ENCODE measurements at regions not wholly inside any gene's neighbourhood (a gene's known extent, or its start where the extent isn't known, plus 50 kb on each side); places are given as distances from the start of the nearest gene placed in this dataset.

GRCh38 chr5:178791976-178792375 is 61.5 kb upstream of the ZNF354A start:
- WGBS, 2 donors (ENCODE audit: low coverage in 1 of 2), result 78% methylated on average over 6 of the region's 6 CpGs; no CpG with 5 or more reads in 1 of the 2 donors
- intact Hi-C loops (cut with DNase I; ENCODE audit: low total_unique reads) (no loop called here), in situ Hi-C loops (cut with MboI; ENCODE audit: low pct_ligation_motif_present in 1 of 4, low pct_unique_long_range_greater_than_20kb in 1 of 4, low sequenced_read_pairs in 3 of 4) (no loop called here)
- no peaks in the 10 kb centered on the region for H3K4me1 ChIP-seq
- TF ChIP-seq EP300 (IDR thresholded peaks at IDR 0.05; ENCODE audit: low read depth), result no peak
- no peak for TF ChIP-seq CTCF (IDR thresholded peaks at IDR 0.05)
- no peak for TF ChIP-seq POLR2AphosphoS5 (IDR thresholded peaks at IDR 0.05)
- TF ChIP-seq POLR2A (IDR thresholded peaks at IDR 0.05), result no peak
- no peaks in the 10 kb centered on the region for H3K36me3 ChIP-seq
- H3K27ac ChIP-seq, result no peak overlapping the region
- H3K9me3 ChIP-seq, result no peaks in the 10 kb centered on the region
- DNase-seq, result no peak
- no peaks in the 10 kb centered on the region for H3K27me3 ChIP-seq
- H3K4me3 ChIP-seq, result no peak overlapping the region

- no peaks in the 10 kb centered on the region for H3K9me3 ChIP-seq
- no peak overlapping the region for H3K4me3 ChIP-seq
- in situ Hi-C loops (cut with MboI; ENCODE audit: low pct_ligation_motif_present in 1 of 4, low pct_unique_long_range_greater_than_20kb in 1 of 4, low sequenced_read_pairs in 3 of 4), result no loop called here
- WGBS, 2 donors (ENCODE audit: low coverage in 1 of 2), result 78 to 83% methylated on average over 2 to 11 of the region's 11 CpGs
- DNase-seq, result no peak
- H3K27ac ChIP-seq, result no peak overlapping the region
- H3K36me3 ChIP-seq, result no peaks in the 10 kb centered on the region
- no peaks in the 10 kb centered on the region for H3K4me1 ChIP-seq
- intact Hi-C loops (cut with DNase I; ENCODE audit: low total_unique reads), result no loop called here
- TF ChIP-seq CTCF (IDR thresholded peaks at IDR 0.05), result no peak
- TF ChIP-seq EP300 (IDR thresholded peaks at IDR 0.05; ENCODE audit: low read depth), result no peak
- TF ChIP-seq POLR2A (IDR thresholded peaks at IDR 0.05), result no peak
- TF ChIP-seq POLR2AphosphoS5 (IDR thresholded peaks at IDR 0.05), result no peak
- no peaks in the 10 kb centered on the region for H3K27me3 ChIP-seq
Measured at GRCh38 chr5:178790371-178790770, 59.9 kb upstream of the ZNF354A start.

GRCh38 chr5:178788381-178789085 is 58.1 kb upstream of the ZNF354A start:
- H3K27ac ChIP-seq, result no peak overlapping the region
- intact Hi-C loops (cut with DNase I; ENCODE audit: low total_unique reads) (no loop called here), in situ Hi-C loops (cut with MboI; ENCODE audit: low pct_ligation_motif_present in 1 of 4, low pct_unique_long_range_greater_than_20kb in 1 of 4, low sequenced_read_pairs in 3 of 4) (no loop called here)
- DNase-seq, result no peak
- no peaks in the 10 kb centered on the region for H3K9me3 ChIP-seq
- TF ChIP-seq POLR2AphosphoS5 (IDR thresholded peaks at IDR 0.05) (no peak), EP300 (IDR thresholded peaks at IDR 0.05; ENCODE audit: low read depth) (no peak), CTCF (IDR thresholded peaks at IDR 0.05) (no peak), POLR2A (IDR thresholded peaks at IDR 0.05) (no peak)
- H3K36me3 ChIP-seq, result no peaks in the 10 kb centered on the region
- H3K4me3 ChIP-seq, result no peak overlapping the region
- H3K4me1 ChIP-seq, result no peaks in the 10 kb centered on the region
- WGBS, 2 donors (ENCODE audit: low coverage in 1 of 2), result 84% methylated on average over 21 of the region's 21 CpGs; no CpG with 5 or more reads in 1 of the 2 donors
- no peaks in the 10 kb centered on the region for H3K27me3 ChIP-seq

- no peak for DNase-seq
- no peaks in the 10 kb centered on the region for H3K36me3 ChIP-seq
- no peak overlapping the region for H3K27ac ChIP-seq
- H3K27me3 ChIP-seq, result no peaks in the 10 kb centered on the region
- in situ Hi-C loops (cut with MboI; ENCODE audit: low pct_ligation_motif_present in 1 of 4, low pct_unique_long_range_greater_than_20kb in 1 of 4, low sequenced_read_pairs in 3 of 4), result no loop called here
- H3K4me1 ChIP-seq, result no peaks in the 10 kb centered on the region
- TF ChIP-seq POLR2A (IDR thresholded peaks at IDR 0.05), result no peak
- no peak for TF ChIP-seq POLR2AphosphoS5 (IDR thresholded peaks at IDR 0.05)
- TF ChIP-seq CTCF (IDR thresholded peaks at IDR 0.05), result no peak
- no peak for TF ChIP-seq EP300 (IDR thresholded peaks at IDR 0.05; ENCODE audit: low read depth)
- H3K9me3 ChIP-seq, result no peaks in the 10 kb centered on the region
- 79% methylated on average over 9 of the region's 9 CpGs; no CpG with 5 or more reads in 1 of the 2 donors for WGBS, 2 donors (ENCODE audit: low coverage in 1 of 2)
- H3K4me3 ChIP-seq, result no peak overlapping the region
- intact Hi-C loops (cut with DNase I; ENCODE audit: low total_unique reads), result no loop called here
Measured at GRCh38 chr5:178787889-178788288, 57.4 kb upstream of the ZNF354A start.

Measured in transverse colon (tissue), 4 donors.